ENCODE measurements at regions not wholly inside any gene's neighbourhood (a gene's known extent, or its start where the extent isn't known, plus 50 kb on each side); places are given as distances from the start of the nearest gene placed in this dataset.
"Not testable (repeated sequence)": the region's sequence is repeated elsewhere in the genome, so short reads cannot be mapped to it uniquely, and the experiment has no call there.

DNA sequence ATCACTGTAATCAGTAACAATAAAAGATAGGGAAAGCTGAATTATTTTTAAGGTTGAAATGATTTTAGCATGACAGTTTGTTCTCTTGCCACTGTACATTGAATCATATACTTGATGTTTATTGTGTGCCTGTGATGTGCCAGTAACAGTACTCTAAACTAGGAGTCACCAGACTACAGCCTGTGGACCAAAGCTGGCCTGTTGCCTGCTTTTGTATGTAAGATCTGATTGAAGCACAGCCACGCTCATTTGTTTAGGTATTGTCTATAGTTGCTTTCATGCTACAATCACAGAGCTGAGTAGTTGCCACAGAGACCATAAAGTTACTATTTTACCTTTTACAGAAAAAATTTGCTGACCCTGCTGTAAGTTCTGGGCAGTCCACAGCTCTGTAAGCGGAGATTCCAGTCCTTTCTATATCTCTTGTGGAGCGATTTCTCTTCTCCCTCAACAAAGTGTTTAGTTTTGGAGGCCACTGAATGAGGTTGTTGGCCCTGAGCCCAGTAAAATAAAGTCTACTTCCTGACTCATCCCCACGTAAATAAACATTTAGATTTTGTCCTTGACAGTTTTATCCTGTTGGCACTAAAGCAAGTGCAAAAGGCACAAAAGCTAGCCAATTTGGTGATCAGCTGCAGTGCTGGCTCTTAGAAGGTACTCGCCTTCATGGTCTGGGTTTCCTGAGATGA is 173.7 kb upstream of the VKORC1L1 start:
- not testable (repeated sequence) for H3K27ac Mint-ChIP-seq, H3K4me1 Mint-ChIP-seq

DNA sequence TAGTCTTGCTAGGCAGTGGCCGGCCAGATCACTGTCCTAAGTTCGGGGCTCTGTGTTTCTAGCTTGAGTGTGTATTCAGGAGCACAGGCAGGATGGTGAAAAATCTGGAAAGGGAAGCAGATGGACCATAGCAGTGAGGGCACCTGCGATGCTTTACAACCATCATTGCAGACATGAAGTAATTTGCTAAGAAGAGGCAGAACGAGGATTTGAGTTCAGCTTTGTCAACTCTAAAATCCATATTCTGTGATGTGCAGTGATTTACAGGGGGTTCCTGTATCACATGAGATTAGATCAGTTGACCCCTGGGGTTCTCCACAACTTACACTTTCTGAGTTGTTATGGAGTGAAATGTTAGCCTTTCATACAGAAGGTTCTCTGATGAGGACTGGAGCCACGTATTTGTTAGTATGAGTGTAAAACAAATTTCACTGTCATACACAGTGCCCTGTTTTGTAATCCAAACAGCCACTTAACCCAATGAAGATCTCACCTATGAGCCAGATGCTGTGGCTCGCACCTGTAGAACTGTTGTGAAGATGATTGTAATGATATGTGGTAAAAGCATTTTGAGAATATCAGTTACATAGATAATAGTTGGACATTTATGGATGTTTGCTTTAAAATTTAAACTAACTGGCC is 173.0 kb upstream of the VKORC1L1 start:
- H3K4me1 Mint-ChIP-seq; H3K4me3 Mint-ChIP-seq; H3K9me3 Mint-ChIP-seq; DNase-seq; intact Hi-C loops (cut with micrococcal nuclease); H3K27me3 Mint-ChIP-seq; H3K27ac Mint-ChIP-seq; H3K36me3 Mint-ChIP-seq (ENCODE audit: low read depth): not testable (repeated sequence)

More for the DNA sequence above, 173.7 kb upstream of the VKORC1L1 start:
- intact Hi-C loops (cut with micrococcal nuclease); DNase-seq; H3K36me3 Mint-ChIP-seq (ENCODE audit: low read depth); H3K9me3 Mint-ChIP-seq; H3K4me3 Mint-ChIP-seq; H3K27me3 Mint-ChIP-seq: not testable (repeated sequence)

DNA sequence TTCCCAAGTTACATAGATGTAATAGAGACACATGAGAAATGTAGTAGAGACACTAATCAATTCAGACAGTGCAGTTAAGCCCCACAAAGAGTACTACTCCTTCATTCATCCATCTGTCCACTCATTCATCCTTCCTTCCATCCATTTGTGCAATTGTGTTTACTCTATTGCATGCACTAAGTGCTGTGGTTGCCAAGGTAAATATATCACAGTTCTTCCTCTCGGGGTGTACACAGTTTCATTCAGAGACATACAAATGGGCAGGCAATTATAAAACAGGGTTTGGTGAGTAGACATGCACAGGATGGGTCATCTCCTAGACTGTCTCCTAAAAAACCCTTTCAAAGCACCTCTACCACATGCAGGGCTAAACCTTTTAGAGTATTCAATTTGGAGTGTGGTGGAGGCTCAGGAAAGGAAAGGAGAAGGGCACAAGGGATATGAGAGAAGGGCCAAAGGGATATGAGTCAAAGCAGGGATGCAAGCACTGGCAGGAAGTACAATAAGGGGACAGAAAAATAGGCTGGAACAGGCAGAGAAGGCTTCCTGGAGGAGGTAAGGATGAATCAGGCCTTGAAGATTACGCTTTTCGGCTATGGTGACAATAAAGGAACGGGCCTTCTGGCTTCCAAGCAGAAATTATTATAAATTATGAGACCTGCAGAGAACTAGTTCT is 153.6 kb upstream of the VKORC1L1 start:
- H3K9me3 Mint-ChIP-seq; H3K36me3 Mint-ChIP-seq (ENCODE audit: low read depth); DNase-seq; H3K27ac Mint-ChIP-seq; H3K4me3 Mint-ChIP-seq; H3K4me1 Mint-ChIP-seq; H3K27me3 Mint-ChIP-seq; intact Hi-C loops (cut with micrococcal nuclease): not testable (repeated sequence)

DNA sequence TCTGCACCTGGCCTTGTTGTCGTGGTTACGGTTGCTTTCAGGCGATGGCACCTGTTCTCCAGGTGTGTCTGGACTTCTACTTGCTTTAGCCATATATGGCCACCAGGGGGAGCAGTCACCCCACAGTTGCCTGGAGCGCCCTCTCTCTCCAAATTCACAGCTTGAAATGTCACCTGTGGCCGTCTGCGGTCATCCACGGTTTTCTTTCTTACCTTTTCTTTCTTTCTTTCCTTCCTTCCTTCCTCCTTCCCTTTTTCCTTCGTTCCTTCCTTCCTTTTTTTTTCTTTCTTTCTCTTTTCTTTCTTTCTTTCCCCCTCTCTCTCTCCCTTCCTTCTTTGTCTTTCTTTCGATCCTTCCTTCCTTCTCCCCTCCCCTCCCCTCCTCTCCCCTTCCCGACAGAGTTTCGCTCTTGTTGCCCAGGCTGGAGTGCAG is 150.5 kb upstream of the VKORC1L1 start:
- intact Hi-C loops (cut with micrococcal nuclease): loop anchor here (2.0 kb wide), 1 partner anchor 28 kb away; no protein-coding TSS in a partner anchor
- Mint-ChIP-seq H3K4me3 (no peak overlapping the region), H3K27me3 (no peaks in the 10 kb centered on the region), H3K27ac (no peak overlapping the region), H3K4me1 (peaks cover 4% of the 10 kb centered on the region), H3K9me3 (no peaks in the 10 kb centered on the region), H3K36me3 (ENCODE audit: low read depth) (no peaks in the 10 kb centered on the region)
- peak; percentile 91 for DNase-seq

DNA sequence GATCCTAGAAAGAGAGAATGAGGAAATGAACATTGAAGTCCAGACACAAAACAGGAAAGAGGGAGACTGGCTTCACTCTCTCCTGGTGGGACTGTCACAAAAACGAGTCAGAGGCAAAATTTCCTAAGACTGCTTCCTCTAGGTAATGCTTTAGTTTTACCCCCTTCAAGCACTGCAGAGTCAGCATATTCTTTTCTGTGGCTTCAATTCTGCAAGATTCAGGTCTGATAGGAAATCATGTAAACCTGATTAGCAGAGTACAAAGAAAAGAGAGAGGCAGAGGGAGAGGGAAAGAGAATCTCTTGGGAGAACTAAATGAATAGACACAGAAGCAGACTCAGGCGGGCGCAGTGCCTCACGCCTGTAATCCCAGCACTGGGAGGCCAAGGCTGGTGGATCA is 145.7 kb upstream of the VKORC1L1 start:
- H3K27ac Mint-ChIP-seq; intact Hi-C loops (cut with micrococcal nuclease); H3K9me3 Mint-ChIP-seq; DNase-seq; H3K36me3 Mint-ChIP-seq (ENCODE audit: low read depth); H3K4me1 Mint-ChIP-seq; H3K27me3 Mint-ChIP-seq; H3K4me3 Mint-ChIP-seq: not testable (repeated sequence)

DNA sequence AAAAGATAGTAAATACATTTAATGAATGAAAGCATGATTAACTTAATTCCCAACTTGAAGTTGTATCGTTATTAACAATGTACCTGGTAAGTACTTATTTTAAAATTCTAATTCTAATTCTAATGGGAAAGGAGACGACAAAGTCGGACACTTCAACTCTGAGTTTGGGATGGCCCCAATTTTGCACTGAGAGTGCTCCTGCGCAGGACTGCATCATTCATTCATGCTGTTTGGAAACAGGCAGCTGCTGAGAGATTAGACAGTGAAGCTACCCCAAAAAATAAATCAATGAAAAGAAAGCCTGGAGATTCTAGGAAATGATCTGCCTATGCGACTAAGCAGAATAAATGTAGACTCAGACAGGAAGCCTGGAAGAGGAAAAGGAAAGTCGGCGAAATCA is 141.7 kb upstream of the VKORC1L1 start:
- intact Hi-C loops (cut with micrococcal nuclease): no loop called here
- no peaks in the 10 kb centered on the region for H3K36me3 Mint-ChIP-seq (ENCODE audit: low read depth)
- H3K27me3 Mint-ChIP-seq: no peaks in the 10 kb centered on the region
- no peak overlapping the region for H3K27ac Mint-ChIP-seq
- no peak for DNase-seq
- no peaks in the 10 kb centered on the region for H3K9me3 Mint-ChIP-seq
- peaks cover 3% of the 10 kb centered on the region for H3K4me1 Mint-ChIP-seq
- peak overlapping the region; percentile 70 for H3K4me3 Mint-ChIP-seq

DNA sequence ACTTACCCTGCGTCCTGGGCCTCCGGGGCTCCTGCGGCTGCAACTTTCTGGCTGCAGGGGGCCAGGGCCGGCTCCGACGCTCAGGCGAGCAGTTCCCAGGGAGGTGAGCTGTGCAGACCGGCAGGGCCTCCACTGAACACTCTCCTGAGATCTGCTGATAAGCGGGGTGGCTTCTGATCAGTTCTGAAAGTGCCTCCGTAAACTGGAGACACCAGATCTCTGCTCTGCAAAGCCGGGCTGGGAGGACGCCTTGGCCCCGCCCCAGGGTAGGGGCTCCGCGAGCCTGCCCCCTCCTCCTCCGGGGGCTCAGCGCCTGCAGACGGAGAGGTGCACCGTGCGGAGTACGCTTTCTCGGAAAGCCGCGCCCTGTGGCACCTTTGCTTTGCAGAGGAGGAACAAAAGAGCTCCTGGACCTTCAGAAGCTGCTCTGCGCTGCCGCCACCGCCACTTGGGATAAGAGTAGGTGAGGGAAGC is 141.3 kb upstream of the VKORC1L1 start:
- DNase-seq: peak; percentile 70
- H3K9me3 Mint-ChIP-seq: no peaks in the 10 kb centered on the region
- intact Hi-C loops (cut with micrococcal nuclease): no loop called here
- peak overlapping the region; percentile 70 for H3K4me3 Mint-ChIP-seq
- H3K27ac Mint-ChIP-seq: no peak overlapping the region
- H3K36me3 Mint-ChIP-seq (ENCODE audit: low read depth): no peaks in the 10 kb centered on the region
- H3K27me3 Mint-ChIP-seq: no peaks in the 10 kb centered on the region
- peaks cover 3% of the 10 kb centered on the region for H3K4me1 Mint-ChIP-seq

DNA sequence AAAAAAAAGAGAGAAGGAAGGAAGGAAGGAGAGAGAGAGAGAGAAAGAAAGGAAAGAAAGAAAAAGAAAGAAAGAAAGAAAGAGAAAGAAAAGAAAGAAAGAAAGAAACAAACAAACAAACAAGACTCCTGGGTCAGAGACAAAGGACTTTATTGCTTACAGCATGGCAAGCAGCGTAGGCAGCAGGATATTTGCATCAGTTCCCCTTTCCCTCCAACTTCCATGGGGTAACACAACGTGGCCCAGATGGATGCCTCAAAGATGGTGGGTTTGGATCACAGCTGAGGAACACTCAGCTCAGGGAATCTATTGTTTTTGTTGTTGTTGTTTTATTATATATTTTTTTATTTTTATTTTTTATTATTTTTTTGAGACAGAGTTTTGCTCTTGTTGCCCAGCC is 128.5 kb upstream of the VKORC1L1 start:
- intact Hi-C loops (cut with micrococcal nuclease): no loop called here
- no peaks in the 10 kb centered on the region for H3K27me3 Mint-ChIP-seq
- no peaks in the 10 kb centered on the region for H3K4me1 Mint-ChIP-seq
- no peak overlapping the region for H3K4me3 Mint-ChIP-seq
- no peaks in the 10 kb centered on the region for H3K9me3 Mint-ChIP-seq
- H3K27ac Mint-ChIP-seq: no peak overlapping the region
- peaks cover 12% of the 10 kb centered on the region for H3K36me3 Mint-ChIP-seq (ENCODE audit: low read depth)
- DNase-seq: no peak

DNA sequence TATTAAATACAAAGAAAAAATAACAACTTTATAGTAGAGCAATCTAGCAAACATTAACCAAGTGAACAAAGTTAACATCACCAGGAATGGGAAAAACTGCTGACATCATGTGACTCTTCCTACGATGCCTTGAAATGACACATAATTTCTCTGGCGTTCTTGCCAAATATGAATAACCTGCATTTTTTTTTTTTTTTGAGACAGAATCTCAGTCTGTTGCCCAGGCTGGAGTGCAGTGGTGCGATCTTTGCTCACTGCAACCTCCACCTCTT is 126.5 kb upstream of the VKORC1L1 start:
- no peaks in the 10 kb centered on the region for H3K9me3 Mint-ChIP-seq
- peaks cover 3% of the 10 kb centered on the region for H3K4me1 Mint-ChIP-seq
- no peak overlapping the region for H3K4me3 Mint-ChIP-seq
- DNase-seq: no peak
- no peak overlapping the region for H3K27ac Mint-ChIP-seq
- peaks cover 5% of the 10 kb centered on the region for H3K36me3 Mint-ChIP-seq (ENCODE audit: low read depth)
- intact Hi-C loops (cut with micrococcal nuclease): no loop called here
- H3K27me3 Mint-ChIP-seq: no peaks in the 10 kb centered on the region

DNA sequence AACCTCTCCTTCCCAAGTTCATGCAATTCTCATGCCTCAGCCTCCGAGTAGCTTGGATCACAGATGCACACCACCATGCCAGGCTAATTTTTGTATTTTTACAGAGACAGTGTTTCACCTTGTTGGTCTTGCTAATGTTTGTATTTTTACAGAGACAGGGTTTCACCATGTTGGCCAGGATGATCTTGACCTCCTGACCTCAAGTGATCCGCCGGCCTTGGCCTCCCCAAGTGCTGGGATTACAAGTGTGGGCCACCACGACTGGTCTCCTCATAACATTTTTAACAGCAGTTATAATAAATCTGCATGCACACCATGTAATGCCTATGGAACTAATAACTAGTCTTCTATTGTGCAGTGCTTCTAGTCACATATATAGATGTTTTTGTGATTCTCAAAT is 123.8 kb upstream of the VKORC1L1 start:
- H3K27me3 Mint-ChIP-seq: no peaks in the 10 kb centered on the region
- H3K4me1 Mint-ChIP-seq: peaks cover 6% of the 10 kb centered on the region
- intact Hi-C loops (cut with micrococcal nuclease): no loop called here
- H3K4me3 Mint-ChIP-seq: no peak overlapping the region
- H3K27ac Mint-ChIP-seq: no peak overlapping the region
- peaks cover 19% of the 10 kb centered on the region for H3K36me3 Mint-ChIP-seq (ENCODE audit: low read depth)
- H3K9me3 Mint-ChIP-seq: no peaks in the 10 kb centered on the region
- no peak for DNase-seq

DNA sequence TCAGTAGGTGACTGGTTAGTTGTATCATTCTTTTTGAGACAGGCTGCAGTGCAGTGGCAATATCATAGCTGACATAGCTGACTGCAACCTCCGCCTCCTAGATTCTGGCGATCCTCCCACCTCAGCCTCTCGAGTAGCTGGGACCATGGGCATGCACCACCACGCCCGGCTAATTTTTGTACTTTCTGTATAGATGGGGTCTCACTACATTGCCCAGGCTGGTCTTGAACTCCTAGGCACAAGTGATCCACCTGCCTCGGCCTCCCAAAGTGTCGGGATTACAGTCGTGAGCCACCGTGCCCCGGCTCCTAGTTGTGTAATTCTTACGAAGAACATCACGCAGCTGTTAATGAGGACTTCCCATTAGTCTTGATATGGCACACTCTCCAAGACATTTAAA is 123.4 kb upstream of the VKORC1L1 start:
- DNase-seq: no peak
- intact Hi-C loops (cut with micrococcal nuclease): no loop called here
- Mint-ChIP-seq H3K4me1 (peaks cover 6% of the 10 kb centered on the region), H3K4me3 (peak overlapping the region; percentile 87), H3K27ac (peak overlapping the region; percentile 25), H3K27me3 (no peaks in the 10 kb centered on the region), H3K36me3 (ENCODE audit: low read depth) (peaks cover 19% of the 10 kb centered on the region), H3K9me3 (no peaks in the 10 kb centered on the region)

DNA sequence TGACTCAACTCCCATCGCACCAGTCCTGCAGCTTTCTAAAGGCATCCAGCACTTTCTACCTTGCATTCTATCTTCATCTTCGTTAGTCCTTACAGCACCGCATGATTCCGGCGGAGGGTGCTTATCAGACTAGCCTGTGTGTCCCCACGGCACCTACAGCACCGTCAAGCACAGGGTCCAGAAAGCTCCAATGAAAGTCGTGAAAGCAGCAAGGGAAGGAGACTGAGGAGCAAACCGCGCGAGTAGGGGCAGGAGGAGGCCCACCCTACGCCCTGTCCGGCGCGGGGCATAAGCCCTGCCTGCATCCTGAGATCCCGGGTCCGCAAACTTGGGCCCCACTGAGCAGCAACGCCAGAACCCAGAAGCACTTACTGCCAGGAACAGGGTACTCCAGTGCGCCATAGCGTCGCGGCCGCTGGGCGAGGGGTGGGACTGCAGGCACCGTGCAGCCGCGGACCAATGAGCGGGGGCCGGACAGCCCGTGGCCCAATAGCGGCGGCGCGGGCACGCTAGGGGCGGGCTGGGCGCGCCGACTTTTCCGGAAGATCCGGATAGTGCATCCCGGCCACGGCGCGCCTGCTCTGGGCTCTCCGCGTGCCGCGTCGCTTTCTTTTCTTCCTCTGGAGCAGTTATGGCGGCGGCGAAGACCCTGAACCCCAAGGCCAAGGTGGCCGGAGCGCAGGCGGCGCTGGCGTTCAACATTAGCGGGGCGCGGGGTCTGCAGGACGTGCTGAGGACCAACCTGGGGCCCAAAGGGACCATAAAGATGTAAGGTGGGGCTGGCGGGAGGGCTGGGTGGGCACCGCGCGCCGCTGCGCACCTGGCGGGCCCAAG is 122.1 kb upstream of the VKORC1L1 start:
- Mint-ChIP-seq H3K36me3 (ENCODE audit: low read depth) (peaks cover 24% of the 10 kb centered on the region), H3K27ac (peak overlapping the region; percentile 87), H3K4me3 (peak overlapping the region; percentile 87), H3K27me3 (no peaks in the 10 kb centered on the region), H3K4me1 (peaks cover 6% of the 10 kb centered on the region), H3K9me3 (no peaks in the 10 kb centered on the region)
- intact Hi-C loops (cut with micrococcal nuclease): loop anchor here (1.0 to 10.0 kb wide), 8 partner anchors 20 to 1244 kb away; partner anchors contain the start of genes CRCP, GUSB, SBDS and TYW1
- DNase-seq: peak; percentile 98

DNA sequence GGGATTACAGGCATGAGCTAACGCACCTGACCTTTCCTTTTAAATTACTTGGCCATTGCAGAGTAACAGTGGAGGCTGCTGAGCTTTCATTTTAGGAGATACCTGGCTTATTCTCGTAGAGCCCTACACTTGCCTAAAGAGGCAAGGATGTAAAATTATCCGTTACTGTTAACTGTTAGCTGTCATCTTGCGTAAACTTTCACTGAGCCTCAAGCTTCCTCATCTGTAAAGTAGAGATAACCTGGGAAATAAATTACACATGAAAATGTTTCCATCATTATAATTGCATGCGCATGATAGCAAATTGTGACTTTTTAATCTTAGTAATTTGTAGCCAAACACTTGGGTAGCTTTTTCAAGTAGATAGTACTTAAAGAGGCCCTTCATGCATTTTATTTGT is 118.8 kb upstream of the VKORC1L1 start:
- H3K4me3 Mint-ChIP-seq, DNase-seq, H3K27me3 Mint-ChIP-seq, H3K9me3 Mint-ChIP-seq, H3K4me1 Mint-ChIP-seq, H3K27ac Mint-ChIP-seq: not testable (repeated sequence)
- peaks cover 43% of the 10 kb centered on the region for H3K36me3 Mint-ChIP-seq (ENCODE audit: low read depth)
- intact Hi-C loops (cut with micrococcal nuclease): loop anchor here (5.0 to 10.0 kb wide), 4 partner anchors 361 to 1241 kb away; partner anchors contain the start of genes CRCP, SBDS, TYW1 and ZNF92
